H7 (cell line): ENCODE measurements at regions not wholly inside any gene's neighbourhood (a gene's known extent, or its start where the extent isn't known, plus 50 kb on each side); places are given as distances from the start of the nearest gene placed in this dataset.
A peak's percentile ranks its signal among the peaks of the same experiment; 100 is the strongest.

Source experiments
- DNase-seq: peaks from one replicate; pipeline ENCODE4 v3.0.0; 2012
- H3K27me3 ChIP-seq: 2 replicates; pipeline ENCODE4 v1.6.0; 2011; ENCODE audit warnings: mild to moderate bottlenecking, low read length; ENCODE audit not compliant: control insufficient read depth, insufficient read depth
- H3K36me3 ChIP-seq: replicated peaks from 2 replicates; pipeline ENCODE4 v1.5.1; 2011; ENCODE audit warnings: low read length; ENCODE audit not compliant: control insufficient read depth, insufficient read depth
- H3K4me3 ChIP-seq: 2 replicates; pipeline ENCODE4 v1.5.1; 2011; ENCODE audit warnings: low read depth, mild to moderate bottlenecking, control low read depth, low read length, moderate library complexity; ENCODE audit not compliant: insufficient read depth

- DNase-seq: no peak
- Histone ChIP-seq H3K36me3 (no peaks in the 10 kb centered on the region; the same call in 1 of the 2 replicates), H3K4me3 (no peak overlapping the region), H3K27me3 (no peaks in the 10 kb centered on the region)
These were observed 229.3 kb upstream of the KLF14 start for GRCh38 chr7:130963339-130963738.

GRCh38 chr7:130965515-130965914, 231.5 kb upstream of the KLF14 start:
- DNase-seq: no peak
- Histone ChIP-seq H3K4me3 (no peak overlapping the region), H3K36me3 (no peaks in the 10 kb centered on the region; the same call in 1 of the 2 replicates), H3K27me3 (no peaks in the 10 kb centered on the region)

GRCh38 chr7:130966246-130967009, 232.4 kb upstream of the KLF14 start:
- no peak for DNase-seq
- no peaks in the 10 kb centered on the region; the same call in 1 of the 2 replicates for H3K36me3 ChIP-seq
- no peaks in the 10 kb centered on the region for H3K27me3 ChIP-seq
- no peak overlapping the region for H3K4me3 ChIP-seq

DNA sequence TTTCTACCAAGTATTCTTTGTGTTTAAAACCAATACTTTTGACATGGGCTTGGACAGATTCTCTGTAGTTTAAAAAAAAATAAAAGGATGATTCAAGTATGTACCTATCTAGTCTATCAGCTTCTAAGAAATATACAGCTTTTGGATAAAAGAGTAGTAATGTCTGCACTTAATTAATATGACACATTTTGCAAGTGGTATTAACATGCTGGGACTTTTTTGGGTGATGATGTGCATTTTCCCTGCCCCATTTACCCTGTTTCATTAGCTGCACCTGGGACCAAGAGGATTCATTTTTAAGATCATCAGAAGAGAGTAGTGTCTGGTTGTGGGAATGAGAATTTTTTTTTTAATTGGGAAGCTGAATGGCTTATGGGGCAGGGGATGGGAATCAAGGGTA, 236.2 kb upstream of the KLF14 start:
- no peaks in the 10 kb centered on the region for H3K27me3 ChIP-seq
- no peak for DNase-seq
- no peaks in the 10 kb centered on the region; the same call in none of the 2 replicates for H3K36me3 ChIP-seq
- H3K4me3 ChIP-seq: no peak overlapping the region

DNA sequence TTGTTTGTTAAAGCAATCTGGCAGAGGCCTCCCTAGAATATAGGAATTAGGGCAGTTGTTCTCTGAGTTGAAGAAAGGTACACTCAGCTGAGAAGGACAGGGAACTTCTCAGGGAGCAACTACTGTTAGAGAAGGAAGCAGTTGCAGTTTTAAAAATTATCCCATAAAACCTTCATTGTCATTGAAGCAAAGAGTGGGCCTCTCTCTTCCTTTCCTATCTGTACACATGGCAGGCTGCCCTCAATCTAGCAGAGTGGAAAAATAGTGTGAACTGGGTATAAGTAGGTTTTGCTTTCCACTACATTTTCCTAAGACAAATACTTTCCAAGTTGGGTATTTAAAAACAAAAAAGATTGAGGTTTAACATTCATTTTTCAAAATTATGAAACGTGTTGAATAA, 236.7 kb upstream of the KLF14 start:
- H3K4me3 ChIP-seq: no peak overlapping the region
- no peaks in the 10 kb centered on the region; the same call in none of the 2 replicates for H3K36me3 ChIP-seq
- no peaks in the 10 kb centered on the region for H3K27me3 ChIP-seq
- no peak for DNase-seq

DNA sequence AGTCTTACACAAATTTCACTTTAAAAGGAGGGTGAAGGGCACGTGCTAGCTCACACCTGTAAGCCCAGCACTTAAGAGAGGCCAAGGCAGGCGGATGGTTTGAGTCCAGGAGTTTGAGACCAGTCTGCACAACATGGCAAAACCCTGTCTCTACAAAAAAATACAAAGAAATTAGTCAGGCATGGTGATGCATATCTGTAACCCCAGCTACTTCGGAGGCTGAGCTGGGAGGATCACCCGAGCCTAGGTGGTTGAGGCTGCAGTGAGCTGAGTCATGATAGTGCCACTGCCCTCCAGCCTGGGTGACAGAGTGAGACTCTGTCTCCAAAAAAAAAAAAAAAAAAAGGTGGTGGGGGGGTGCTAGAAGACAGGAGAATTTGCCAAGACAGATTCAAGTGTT, 237.3 kb upstream of the KLF14 start:
- H3K4me3 ChIP-seq: no peak overlapping the region
- H3K27me3 ChIP-seq: no peaks in the 10 kb centered on the region
- no peaks in the 10 kb centered on the region; the same call in none of the 2 replicates for H3K36me3 ChIP-seq
- no peak for DNase-seq

- DNase-seq: no peak
- no peaks in the 10 kb centered on the region; the same call in 1 of the 2 replicates for H3K36me3 ChIP-seq
- H3K4me3 ChIP-seq: no peak overlapping the region
- no peaks in the 10 kb centered on the region for H3K27me3 ChIP-seq
These were observed 238.2 kb upstream of the KLF14 start for GRCh38 chr7:130972201-130972600.

- H3K36me3 ChIP-seq: no peaks in the 10 kb centered on the region; the same call in 1 of the 2 replicates
These were observed 239.6 kb upstream of the KLF14 start for GRCh38 chr7:130973637-130974036.

DNA sequence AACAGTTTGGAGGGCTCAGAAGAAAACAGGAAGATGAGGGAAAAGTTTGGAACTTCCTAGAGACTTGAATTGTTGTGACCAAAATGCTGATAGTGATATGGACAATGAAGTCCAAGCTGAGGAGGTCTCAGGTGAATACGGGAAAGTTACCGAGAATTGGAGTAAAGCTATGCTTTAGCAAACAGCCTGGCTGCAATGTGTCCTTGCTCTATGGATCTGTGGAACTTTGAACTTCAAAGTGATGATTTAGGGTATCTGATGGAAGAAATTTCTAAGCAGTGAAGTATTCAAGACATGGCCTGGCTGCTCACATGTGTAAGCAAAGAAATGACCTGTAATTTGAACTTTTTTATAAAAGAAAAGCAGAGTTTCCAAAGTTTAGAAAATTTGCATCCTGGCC, 240.2 kb upstream of the KLF14 start:
- no peak for DNase-seq
- Histone ChIP-seq H3K36me3 (no peaks in the 10 kb centered on the region; the same call in 1 of the 2 replicates), H3K4me3 (no peak overlapping the region), H3K27me3 (no peaks in the 10 kb centered on the region)

More at GRCh38 chr7:130973637-130974036, 239.6 kb upstream of the KLF14 start:
- no peaks in the 10 kb centered on the region for H3K27me3 ChIP-seq
- no peak overlapping the region for H3K4me3 ChIP-seq
- no peak for DNase-seq

DNA sequence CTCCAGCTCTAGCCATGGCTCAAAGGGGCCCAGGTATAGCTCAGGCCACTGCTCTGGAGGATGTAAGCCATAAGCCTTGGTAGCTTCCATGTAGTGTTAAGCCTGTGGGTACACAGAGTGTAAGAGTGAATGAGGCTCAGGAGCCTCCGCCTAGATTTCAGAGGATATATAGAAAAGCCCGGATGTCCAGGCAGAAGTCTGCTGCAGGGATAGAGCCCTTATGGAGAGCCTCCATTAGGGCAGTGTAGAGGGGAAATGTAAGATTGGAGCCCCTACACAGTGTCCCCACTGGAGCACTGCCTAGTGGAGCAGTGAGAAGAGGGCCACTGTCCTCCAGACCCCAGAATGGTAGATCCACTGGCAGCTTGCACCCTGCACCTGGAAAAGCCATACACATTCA, 240.8 kb upstream of the KLF14 start:
- no peak for DNase-seq
- no peaks in the 10 kb centered on the region; the same call in 1 of the 2 replicates for H3K36me3 ChIP-seq
- H3K27me3 ChIP-seq: no peaks in the 10 kb centered on the region
- H3K4me3 ChIP-seq: no peak overlapping the region

DNA sequence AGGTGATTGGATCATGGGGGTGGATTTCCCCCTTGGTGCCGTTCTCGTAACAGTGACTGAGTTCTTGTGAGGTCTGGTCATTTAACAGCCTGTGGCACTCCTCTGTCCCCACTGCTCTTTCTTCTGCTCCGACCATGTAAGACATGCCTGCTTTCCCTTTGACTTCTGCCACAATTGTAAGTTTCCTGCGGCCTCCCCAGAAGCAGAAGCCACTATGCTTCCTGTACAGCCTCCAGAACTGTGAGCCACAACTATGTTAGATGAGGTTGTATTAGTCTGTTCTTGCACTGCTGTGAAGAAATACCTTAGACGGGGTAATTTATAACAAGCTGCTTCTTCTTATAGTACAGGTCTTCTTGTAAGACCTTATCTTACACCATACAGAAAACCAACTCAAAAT, 241.7 kb upstream of the KLF14 start:
- Histone ChIP-seq H3K36me3 (no peaks in the 10 kb centered on the region; the same call in 1 of the 2 replicates), H3K4me3 (no peak overlapping the region), H3K27me3 (no peaks in the 10 kb centered on the region)
- DNase-seq: no peak

GRCh38 chr7:130982160-130982638, 248.2 kb upstream of the KLF14 start:
- Histone ChIP-seq H3K36me3 (no peaks in the 10 kb centered on the region), H3K4me3 (no peak overlapping the region), H3K27me3 (no peaks in the 10 kb centered on the region)
- peak; percentile 55 for DNase-seq

- Histone ChIP-seq H3K4me3 (no peak overlapping the region), H3K27me3 (no peaks in the 10 kb centered on the region), H3K36me3 (no peaks in the 10 kb centered on the region)
- no peak for DNase-seq
These were observed 248.6 kb upstream of the KLF14 start for GRCh38 chr7:130982651-130983050.

DNA sequence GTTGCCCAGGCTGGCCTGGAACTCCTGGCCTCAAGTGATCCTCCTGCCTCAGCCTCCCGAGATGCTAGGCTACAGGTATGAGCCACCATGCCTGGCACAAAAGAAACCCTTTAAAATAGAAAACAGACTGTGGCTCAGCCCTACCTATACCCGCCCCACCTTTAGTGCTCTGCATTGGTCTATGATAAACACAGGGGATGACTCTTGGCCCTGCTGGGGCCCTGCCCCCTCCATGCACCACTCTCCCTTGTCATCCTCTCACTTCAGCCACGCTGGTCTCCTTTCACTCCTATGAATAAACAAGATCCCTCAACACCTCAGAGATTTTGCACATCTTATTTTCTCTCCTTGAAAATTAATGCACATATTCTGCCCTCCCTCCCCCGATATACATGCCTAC, 251.4 kb upstream of the KLF14 start:
- H3K36me3 ChIP-seq: no peaks in the 10 kb centered on the region
- no peak for DNase-seq
- H3K4me3 ChIP-seq: no peak overlapping the region
- no peaks in the 10 kb centered on the region for H3K27me3 ChIP-seq

DNA sequence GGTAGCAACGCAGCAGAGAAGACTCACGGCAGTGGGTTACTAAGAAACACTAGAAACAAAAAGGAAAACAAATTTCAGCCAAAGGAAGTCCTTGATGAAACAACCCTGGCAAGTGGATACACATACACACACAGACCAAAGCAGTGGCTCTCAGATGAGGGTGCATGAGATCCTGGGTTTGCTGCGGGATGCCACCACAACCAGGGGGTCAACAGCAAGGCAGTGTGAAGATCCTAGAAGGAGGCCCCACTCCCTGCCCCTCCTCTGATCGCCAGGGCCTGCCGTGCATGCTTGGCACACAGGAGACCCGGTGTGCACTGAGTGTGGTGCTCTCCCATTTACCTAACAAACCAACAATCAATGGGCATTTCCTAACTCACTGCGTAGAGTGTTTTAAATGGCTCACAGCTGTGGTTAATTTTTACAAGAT, 252.3 kb upstream of the KLF14 start:
- DNase-seq: no peak
- no peak overlapping the region for H3K4me3 ChIP-seq
- no peaks in the 10 kb centered on the region for H3K27me3 ChIP-seq
- H3K36me3 ChIP-seq: no peaks in the 10 kb centered on the region
